ENCODE measurements at regions not wholly inside any gene's neighbourhood (a gene's known extent, or its start where the extent isn't known, plus 50 kb on each side); places are given as distances from the start of the nearest gene placed in this dataset.

DNA sequence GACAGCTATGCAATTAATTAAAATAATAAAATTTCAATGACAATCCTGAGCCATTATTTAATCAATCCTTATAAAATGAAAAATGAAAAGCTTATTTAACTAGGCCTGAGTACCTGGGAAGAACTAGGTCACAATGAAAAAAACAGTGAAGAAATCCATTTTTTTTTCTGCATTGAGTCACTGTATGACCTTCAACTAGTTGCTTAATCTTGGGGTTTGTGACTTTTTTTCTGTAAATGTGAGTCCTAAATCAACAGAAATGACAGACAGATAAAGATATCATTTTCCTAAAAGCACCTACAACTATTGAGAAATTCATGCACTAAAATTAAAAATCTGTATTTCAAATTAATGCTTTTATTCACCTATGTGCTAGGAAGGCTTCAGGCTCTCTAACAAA is 96.8 kb downstream of the TMEM26 start:
- DNase-seq (ENCODE audit: low spot score): no peak

DNA sequence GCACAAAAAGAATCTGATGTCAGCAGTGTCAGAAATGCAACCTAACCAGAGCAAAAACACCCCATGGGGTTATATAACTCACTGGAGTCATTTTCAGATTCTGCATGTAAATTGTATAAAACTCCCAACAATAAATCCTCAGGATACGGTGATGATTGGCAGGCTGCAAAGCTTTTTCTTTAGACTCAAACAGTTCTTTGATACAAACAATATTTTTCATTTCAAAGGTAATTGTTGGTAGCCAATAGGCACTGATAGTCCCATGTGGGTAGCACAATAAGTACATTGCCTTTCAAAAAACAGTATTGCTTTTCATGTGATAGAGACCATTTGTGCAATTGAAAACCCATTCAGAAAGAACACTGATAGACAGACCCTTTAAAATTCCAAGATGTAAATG is 98.0 kb downstream of the TMEM26 start:
- DNase-seq (ENCODE audit: low spot score): no peak

DNA sequence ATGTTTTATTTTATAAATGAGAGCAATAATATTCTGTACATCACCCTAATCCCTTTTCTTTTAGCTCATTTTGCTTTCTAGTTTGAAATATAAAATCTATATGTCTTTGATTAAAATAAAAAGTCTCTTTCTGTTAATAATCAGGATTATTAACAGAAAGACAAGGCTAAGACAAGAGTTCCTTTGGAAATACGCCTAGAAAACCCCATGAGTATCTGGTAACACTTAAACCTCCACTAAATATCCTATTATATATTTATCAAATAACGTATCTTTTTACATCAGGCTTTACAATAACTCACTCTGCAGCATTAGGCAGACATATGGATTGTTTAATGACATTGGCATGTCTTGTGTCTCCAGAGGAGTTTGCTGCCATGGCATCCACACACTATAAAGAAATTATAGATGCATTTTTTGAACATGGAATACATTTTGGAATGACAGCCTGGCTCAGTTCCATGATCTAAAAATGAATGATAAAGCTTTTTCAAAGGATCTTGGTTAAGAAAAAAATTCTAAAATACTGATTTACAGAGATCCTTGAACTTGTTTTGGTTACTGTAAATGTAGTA is 98.7 kb downstream of the TMEM26 start:
- DNase-seq (ENCODE audit: low spot score): no peak

DNA sequence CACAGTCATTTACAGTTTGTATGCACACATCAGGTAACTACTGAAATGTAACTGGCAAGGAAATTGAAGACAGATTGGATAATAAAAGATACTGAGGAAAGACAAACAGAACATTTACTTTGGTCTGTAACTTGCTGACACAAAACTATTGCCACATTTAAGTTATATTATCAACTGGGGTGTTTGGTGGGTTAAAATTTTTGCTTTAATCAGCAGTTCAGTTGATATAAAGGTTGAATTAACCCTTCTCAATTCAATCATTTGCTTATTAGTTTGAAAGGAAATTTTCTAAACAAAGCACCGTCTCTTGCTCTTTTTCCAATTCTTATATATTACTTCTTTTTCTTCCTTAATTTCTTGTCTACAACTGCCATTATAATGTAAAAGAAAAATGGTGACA is 102.4 kb downstream of the TMEM26 start:
- no peak for DNase-seq (ENCODE audit: low spot score)

DNA sequence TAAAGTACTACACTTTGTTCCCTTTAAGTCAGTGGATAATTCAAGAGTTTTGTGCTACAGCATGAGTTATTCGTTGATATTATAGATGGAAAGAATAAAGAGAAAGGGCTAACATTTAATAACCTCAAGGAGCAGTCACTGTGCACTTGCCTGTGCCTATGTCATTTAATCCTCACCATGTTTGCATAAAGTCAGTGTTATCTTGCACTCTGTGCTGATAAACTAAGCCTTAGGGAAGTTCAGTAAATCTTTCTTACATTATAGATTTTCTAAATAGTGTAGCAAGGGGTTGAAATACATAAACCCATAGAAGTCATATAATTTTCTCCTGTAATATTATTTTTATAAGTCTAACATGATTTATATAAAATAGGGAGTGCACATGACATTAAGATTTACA is 103.1 kb downstream of the TMEM26 start:
- no peak for DNase-seq (ENCODE audit: low spot score)

DNA sequence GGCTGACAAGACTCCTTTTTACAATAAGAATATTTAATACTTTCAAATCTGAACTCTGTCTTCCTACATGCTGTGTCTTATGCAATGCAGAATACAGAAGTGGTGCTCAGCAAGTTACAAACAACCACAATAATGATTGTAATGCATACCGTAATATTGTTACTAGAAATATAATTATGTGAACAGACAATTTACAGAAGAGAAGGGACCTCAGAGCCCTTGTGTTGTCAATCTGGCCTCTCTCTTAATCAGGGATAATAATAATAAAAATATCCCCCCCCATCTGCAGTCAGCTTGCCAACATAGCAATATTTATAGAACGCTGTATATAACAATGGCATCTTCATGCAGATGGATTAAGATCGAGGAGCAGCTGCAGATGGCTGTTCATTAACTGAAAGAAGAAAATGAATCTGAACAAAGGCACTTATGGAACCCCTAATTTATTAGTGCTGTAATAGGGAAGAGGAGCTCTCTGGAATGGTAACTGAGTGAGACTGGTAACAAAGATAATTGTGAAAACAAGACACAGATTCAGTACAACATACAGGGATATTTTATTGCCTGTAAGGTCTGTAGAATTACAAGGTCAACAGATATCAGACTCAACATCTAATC is 106.3 kb downstream of the TMEM26 start:
- DNase-seq (ENCODE audit: low spot score): no peak

DNA sequence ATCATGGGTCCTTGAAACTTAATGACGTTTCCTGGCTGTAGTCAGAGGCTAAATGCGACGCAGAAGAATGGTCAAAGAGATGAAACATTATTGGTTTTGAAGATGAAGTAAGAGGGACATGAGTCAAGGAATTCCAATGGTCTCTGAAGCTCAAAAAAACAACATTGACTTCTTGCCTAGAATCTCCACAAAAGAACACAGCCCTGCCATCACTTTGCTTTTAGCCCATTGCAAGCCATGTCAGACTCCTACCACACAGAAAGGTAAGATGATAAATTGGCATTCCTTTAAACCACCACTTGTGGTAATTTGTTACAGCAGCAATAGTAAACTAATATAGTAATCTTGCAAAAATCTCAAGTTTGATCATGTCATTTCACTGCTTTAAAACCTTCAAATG is 109.4 kb downstream of the TMEM26 start:
- DNase-seq (ENCODE audit: low spot score): no peak

DNA sequence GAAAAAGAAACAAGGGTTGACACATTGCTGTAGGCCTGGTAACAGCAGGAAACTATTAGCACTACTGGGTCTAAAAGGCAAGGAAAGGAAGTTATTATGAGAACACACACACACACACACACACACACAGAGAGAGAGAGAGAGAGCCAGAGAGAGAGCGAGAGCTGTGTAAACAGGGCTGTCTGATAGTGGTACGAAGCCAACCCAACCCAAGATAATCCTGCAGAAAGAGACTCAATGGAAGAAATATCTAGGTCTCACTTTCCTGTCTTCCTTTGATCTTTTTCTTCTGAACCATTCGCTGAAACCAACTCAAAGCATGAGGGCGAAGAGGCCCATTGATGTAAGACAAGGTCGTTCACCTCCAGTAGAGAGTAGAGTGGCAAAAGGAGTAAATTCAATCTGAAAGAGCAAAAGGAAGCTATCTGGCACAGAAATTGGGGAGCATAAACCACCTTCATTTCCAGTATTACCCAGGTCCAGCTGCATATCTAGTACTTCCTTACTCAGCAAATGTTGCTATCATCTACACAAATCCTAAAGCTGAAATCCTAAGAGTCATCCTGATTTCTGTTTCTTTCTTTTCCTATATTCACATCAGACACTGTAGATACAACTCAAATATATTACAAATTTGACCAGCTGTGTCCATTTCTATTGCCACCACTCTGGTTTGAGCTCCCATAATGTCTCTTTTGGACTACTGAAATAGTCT is 110.2 kb downstream of the TMEM26 start:
- DNase-seq (ENCODE audit: low spot score): no peak

DNA sequence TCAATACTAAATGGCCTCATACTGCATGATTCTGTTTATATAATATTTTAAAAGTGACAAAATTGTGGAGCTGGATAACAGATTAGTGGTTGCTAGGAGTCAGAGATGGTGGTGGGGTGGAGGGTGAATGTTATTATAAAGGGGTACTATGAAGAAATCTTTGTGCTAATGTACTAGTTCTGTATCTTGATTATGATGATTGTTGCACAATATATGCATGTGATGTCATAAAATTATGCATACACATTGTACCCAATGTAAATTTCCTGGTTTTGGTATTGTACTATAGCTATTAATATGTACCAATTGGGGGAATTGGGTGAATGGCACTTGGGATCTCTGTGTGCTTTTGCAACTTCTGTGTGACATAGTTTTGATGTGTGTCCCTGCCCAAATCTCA is 112.2 kb downstream of the TMEM26 start:
- no peak for DNase-seq (ENCODE audit: low spot score)

DNA sequence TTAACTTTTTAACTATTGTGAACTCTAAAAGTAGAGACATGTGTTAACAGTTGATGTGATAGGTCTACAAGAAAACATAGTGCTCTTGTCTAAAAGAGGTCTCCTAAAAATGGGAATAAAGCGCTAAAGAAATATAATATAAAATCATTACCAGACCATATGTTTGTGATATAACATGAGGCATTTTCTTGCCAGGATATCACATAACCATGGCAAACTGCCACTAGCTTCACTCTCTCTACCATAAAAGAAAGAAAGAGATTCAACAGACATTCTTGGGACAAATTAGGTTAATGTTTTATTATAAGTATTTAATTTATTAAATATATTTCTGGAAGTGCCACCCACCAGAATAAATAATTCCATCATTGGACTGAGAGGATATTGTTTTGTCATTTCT is 115.0 kb downstream of the TMEM26 start:
- no peak for DNase-seq (ENCODE audit: low spot score)

DNA sequence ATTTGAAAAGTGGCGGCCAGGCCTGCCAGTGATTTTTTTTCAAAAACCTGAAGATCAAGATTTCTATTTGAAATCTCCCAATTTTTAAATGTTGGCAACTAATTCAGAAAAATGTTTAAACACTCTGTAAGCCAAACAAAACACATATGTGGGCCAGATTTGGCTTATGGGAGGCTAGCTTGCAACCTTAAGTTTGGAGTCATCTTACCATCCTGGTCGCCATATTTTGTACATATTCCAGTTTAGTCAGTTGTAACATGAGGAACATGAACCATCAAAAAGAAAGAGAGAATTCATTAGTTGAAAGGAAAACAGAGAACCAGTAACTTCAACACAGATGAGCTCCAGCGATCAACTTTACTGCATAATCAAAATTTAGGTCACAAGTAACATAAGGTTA is 115.4 kb downstream of the TMEM26 start:
- no peak for DNase-seq (ENCODE audit: low spot score)

DNA sequence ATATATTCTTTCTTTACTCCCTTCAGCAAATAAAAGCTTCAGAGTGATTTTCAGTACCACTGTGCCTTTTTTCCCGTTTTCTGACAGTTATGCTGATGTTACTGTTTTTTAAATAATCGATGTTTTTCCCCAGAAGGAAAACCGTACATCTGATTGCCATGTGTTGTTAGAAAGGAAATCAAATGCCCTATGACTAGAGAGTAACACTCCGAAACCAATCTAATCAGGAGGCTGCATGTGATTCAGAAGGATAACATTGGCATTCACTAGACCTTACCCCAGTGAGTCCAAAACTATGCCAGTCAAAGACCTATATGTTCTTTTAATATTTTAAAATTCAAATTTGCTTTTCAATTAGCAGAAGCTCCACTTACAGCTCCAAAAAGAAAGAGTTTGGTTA is 116.3 kb downstream of the TMEM26 start:
- DNase-seq (ENCODE audit: low spot score): no peak

DNA sequence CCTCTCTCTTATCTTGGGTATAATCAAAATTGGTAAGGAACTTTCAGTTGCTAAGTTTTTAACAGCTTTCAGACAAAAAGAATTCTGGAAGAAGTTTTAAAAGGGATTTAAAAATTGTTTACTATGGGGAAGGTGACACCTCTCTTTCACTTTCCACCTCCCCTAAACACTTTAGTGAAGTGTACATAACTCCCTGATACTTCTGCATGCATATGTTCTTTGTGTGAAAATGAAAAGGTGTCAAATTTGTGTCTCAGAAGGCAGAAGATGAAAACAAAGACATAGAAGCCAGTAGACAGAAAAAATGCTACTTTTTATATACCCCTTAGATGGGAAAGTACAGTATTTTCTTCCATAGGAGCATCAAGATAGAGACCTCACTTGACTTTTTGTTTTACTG is 117.8 kb downstream of the TMEM26 start:
- DNase-seq (ENCODE audit: low spot score): no peak

DNA sequence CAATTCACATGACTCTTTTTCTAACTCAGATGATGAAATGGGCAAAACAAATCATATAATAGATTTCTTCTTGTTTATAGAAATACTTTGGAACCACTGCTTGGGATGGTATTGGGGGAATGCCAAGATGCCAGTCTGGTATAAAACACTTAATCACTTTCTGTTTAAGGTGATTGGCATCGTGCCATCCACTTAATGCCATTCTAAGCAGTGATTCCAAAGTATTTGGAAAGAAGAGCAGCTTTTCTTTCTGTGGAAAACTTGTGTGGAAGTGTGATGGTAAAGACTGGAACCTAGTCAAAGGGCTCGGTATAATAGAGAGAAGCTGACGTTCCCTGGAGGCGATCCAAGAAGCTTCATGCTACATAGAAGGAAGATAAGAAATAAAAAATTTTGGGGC is 120.6 kb downstream of the TMEM26 start:
- no peak for DNase-seq (ENCODE audit: low spot score)

DNA sequence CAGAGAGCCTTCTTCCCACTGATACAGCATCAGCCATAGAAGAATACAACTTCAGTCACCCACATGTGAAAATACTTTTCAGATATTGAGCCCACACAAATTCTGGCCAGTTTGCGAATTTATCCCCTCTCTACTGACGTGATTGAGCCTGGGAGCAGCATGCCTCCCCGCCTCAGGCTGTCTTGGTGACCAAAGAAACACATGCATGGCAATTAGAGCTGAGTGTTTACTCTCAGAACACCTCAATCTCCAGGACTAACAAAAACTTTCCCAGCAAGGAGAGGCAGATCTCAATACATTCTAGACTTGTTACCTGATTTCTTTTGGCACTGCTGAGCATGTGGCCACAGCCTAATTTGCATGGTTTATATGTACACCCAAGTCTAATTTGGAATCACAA is 122.5 kb downstream of the TMEM26 start:
- DNase-seq (ENCODE audit: low spot score): no peak

DNA sequence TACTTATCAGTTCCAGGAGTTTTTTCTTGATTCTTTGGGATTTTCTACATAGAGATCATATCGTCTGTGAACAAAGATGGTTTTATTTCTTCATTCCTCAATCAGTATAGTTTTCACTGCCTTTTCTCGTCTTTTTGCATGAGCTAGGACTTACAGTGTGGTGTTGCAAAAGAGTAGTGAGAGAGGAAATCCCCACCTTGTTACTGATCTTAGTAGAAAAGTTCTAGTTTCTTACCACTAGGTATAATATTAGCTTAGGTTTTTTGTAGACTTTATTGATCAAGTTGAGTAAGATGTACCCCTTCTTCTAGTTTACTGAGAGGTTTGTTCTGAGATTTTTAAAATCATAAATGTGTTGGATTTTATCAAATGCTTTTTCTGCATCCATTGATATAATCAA is 123.3 kb downstream of the TMEM26 start:
- no peak for DNase-seq (ENCODE audit: low spot score)

DNA sequence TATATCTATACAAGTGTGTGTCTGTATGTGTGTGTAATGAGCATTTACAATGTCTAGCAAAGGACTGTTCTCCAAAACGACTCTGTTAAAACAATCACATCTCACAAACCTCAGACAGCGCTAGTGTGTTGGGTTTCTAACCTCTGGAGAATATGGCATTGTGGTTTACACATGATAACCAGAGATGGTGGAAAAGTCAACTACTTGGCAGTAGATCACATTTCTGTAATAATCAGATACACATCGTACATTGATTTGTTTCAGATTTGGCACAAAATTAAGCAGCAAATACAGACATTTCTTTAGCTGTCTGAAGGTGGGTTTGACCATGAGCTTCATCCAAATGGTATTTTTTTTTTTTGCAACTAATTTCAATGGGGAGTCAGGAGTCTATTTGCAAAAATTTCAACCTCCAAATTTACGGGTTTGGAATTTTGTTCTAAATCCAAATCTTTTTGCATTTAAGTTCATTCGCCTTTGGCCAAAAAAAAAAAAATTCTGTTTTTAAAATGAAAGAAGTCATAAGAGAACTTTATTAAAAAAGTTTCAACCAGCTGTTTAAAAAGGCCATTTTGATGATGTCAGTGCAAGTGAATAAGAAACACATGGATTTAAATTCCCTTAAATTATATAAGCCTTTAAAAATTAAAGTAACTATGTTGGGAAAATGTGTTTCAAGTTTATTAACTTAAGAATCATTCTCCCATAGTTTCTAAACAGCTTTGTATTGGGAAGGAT is 127.8 kb downstream of the TMEM26 start:
- no peak for DNase-seq (ENCODE audit: low spot score)

DNA sequence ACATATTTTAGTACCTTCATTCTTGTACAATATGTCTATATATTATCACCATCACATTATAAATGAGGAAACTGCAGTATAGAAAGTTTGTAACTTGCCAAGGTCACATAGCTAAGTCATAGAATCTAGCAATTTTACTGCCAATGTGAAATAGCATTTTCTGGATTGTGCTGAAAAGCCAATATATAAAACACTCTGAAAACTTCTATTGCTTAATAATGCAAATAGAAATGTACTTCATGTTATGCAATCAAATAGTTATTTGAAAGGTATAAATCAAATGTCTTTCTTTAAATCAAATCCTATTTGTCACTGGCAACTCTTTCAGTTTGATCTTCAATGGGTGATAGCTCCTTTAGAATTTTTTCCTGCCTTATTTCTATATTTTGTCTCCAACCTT is 129.5 kb downstream of the TMEM26 start:
- DNase-seq (ENCODE audit: low spot score): no peak

DNA sequence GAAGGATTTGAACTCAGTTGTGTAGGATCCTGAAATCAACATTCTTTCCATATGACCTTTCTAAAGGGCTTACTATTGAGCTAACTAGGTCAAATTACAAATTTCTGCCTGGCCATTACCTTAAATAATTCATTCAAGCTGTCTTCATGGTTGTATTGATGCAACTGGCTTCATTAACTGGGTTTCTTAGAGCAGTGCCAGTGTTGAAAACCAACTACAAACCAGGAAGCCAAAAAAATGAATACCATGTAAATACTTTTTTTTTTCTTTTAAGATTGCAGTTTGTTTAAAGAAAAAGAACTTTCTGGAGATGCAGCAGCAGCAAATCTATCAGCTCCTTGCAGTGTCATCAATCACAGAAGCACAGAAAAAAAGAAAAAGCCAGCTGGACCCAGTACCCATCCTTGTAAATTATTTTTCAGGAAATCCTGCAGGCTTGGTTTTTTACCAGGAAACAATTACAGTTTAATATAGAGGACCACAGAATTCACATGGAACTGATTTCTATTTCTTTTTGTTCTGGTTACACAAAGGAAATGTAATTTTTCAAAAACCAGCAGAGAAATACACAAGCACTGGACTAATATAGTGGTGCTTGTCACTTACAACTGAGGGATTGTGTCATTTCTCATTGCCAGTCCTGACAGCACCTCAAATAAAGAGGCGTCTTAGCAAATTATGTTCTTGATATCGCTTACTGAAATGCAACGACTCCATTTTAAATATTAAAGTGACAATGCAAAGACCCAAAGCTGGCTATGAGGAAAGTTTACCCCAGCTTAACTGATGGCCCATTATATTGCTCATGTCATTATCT is 131.9 kb downstream of the TMEM26 start:
- no peak for DNase-seq (ENCODE audit: low spot score)

DNA sequence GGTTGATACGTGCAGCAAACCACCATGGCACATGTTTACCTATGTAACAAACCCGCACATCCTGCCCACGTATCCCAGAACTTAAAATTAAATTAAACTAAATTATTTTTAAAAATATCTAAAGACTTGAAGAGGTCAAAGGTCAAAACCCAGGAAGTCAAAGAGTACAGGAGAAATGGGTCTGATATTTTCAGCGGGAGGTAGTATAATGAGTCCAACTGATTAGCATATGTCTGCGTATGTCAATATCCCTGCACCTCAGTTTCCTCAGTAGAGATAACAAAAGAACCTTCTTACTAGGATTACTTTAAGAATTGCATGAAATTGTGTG is 133.0 kb downstream of the TMEM26 start:
- no peak for DNase-seq (ENCODE audit: low spot score)

DNA sequence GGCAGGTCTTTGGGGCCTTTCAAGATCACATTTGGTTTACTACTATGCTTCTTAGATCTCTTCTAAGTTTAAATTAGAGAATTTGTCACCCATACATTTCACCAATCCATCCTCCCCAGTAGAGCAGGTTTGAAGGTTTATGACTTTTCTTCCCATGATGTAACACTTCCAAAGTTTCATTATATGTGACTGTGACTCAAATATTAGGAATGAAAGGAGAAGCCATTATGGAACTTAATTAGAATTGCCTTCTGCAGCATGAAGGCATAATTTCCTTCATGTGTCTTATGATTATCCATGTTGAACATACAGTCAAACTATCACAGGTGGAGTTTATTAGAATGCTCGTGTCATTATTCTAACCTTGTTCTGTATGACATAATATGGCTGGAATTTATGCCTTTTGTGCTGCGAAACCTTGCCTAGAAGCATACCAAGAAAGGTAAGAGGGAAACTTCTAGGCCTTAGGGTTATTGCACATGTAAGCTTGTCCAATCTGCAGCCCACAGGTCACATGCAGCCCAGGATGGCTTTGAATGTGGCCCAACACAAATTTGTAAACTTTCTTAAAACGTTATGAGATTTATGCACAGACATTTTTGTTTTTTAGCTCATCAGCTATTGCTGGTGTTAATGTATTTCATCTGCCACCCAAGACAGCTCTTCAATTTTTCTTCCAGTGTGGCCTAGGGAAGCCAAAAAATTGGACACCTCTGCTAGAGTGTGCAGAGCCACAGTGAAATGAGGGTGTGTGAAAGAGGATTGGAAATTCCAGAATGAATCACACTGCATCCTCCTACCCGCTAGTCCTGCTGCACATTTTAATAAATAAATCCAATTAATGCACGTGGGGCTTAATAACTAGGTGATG is 133.6 kb downstream of the TMEM26 start:
- DNase-seq (ENCODE audit: low spot score): no peak

Measured in AG08395 (cell line).